ENCODE measurements at regions not wholly inside any gene's neighbourhood (a gene's known extent, or its start where the extent isn't known, plus 50 kb on each side); places are given as distances from the start of the nearest gene placed in this dataset.
"Not testable (repeated sequence)": the region's sequence is repeated elsewhere in the genome, so short reads cannot be mapped to it uniquely, and the experiment has no call there.

GRCh38 chr10:118953598-118954393, 75.7 kb upstream of the NANOS1 start:
- no peak for DNase-seq

GRCh38 chr10:118955531-118955930, 74.0 kb upstream of the NANOS1 start:
- DNase-seq = no peak

- no peak for DNase-seq
These were observed 73.3 kb upstream of the NANOS1 start for GRCh38 chr10:118955951-118956801.

- no peak for DNase-seq
These were observed 72.6 kb upstream of the NANOS1 start for GRCh38 chr10:118956802-118957442.

- DNase-seq = no peak
These were observed 72.1 kb upstream of the NANOS1 start for GRCh38 chr10:118957443-118957825.

GRCh38 chr10:118957966-118958365, 71.5 kb upstream of the NANOS1 start:
- no peak for DNase-seq

GRCh38 chr10:118958559-118958958, 71.0 kb upstream of the NANOS1 start:
- no peak for DNase-seq

GRCh38 chr10:118958984-118959925, 70.3 kb upstream of the NANOS1 start:
- DNase-seq = no peak

- no peak for DNase-seq
These were observed 69.1 kb upstream of the NANOS1 start for GRCh38 chr10:118960157-118961090.

- DNase-seq = no peak
These were observed 68.1 kb upstream of the NANOS1 start for GRCh38 chr10:118961436-118961835.

- not testable (repeated sequence) for DNase-seq
These were observed 67.1 kb upstream of the NANOS1 start for GRCh38 chr10:118962331-118962868.

GRCh38 chr10:118963341-118963740, 66.2 kb upstream of the NANOS1 start:
- no peak for DNase-seq

- no peak for DNase-seq
These were observed 65.6 kb upstream of the NANOS1 start for GRCh38 chr10:118963933-118964332.

- not testable (repeated sequence) for DNase-seq
These were observed 65.0 kb upstream of the NANOS1 start for GRCh38 chr10:118964476-118964875.

- DNase-seq = no peak
These were observed 64.4 kb upstream of the NANOS1 start for GRCh38 chr10:118965096-118965495.

- DNase-seq = no peak
These were observed 63.9 kb upstream of the NANOS1 start for GRCh38 chr10:118965645-118966044.

GRCh38 chr10:118966076-118966849, 63.3 kb upstream of the NANOS1 start:
- no peak for DNase-seq

- DNase-seq = no peak
These were observed 62.7 kb upstream of the NANOS1 start for GRCh38 chr10:118966850-118967125.

- DNase-seq = no peak
These were observed 62.4 kb upstream of the NANOS1 start for GRCh38 chr10:118967160-118967559.

GRCh38 chr10:118968060-118968459, 61.5 kb upstream of the NANOS1 start:
- no peak for DNase-seq

All from stimulated activated CD8-positive, alpha-beta memory T cell treated with anti-CD3 and anti-CD28 coated beads, Interleukin-4, amount 100 ng/mL, for 48 hours (primary cell).